ENCODE measurements at regions not wholly inside any gene's neighbourhood (a gene's known extent, or its start where the extent isn't known, plus 50 kb on each side); places are given as distances from the start of the nearest gene placed in this dataset.

DNA sequence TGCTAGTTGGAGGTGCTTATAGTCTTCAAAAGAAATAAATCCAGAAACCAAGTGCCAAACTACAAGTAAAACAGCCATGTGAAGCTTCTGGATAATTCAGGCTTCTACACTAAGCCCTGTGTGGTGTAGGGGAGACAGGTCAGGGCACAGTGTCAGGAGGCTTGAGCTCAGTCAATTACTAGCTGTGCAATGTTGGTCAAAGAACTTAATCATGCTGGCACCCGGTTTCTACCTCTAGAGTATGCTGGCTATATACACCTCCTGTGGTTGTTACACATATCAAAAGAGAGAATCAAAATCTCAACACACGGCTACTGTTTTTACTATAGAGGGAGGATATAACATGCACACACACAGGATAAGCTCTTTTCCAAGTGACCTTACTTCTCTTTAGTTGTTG lies 469.7 kb upstream of the ZNF462 start:
- Mint-ChIP-seq H3K9me3 (no peaks in the 10 kb centered on the region), H3K27ac (no peak overlapping the region), H3K27me3 (ENCODE audit: low read depth) (no peaks in the 10 kb centered on the region), H3K36me3 (no peaks in the 10 kb centered on the region), H3K4me1 (no peaks in the 10 kb centered on the region), H3K4me3 (no peak overlapping the region)
- no peak for TF ChIP-seq NR3C1 (CRISPR knock-in tag; conservative IDR thresholded peaks at IDR 0.05; ENCODE audit: low read depth)
- no peak for TF ChIP-seq PRRX2 (CRISPR knock-in tag; IDR thresholded peaks at IDR 0.05)
- no peak for TF ChIP-seq ATF1 (CRISPR knock-in tag; IDR thresholded peaks at IDR 0.05)
- TF ChIP-seq, protein P1, sequence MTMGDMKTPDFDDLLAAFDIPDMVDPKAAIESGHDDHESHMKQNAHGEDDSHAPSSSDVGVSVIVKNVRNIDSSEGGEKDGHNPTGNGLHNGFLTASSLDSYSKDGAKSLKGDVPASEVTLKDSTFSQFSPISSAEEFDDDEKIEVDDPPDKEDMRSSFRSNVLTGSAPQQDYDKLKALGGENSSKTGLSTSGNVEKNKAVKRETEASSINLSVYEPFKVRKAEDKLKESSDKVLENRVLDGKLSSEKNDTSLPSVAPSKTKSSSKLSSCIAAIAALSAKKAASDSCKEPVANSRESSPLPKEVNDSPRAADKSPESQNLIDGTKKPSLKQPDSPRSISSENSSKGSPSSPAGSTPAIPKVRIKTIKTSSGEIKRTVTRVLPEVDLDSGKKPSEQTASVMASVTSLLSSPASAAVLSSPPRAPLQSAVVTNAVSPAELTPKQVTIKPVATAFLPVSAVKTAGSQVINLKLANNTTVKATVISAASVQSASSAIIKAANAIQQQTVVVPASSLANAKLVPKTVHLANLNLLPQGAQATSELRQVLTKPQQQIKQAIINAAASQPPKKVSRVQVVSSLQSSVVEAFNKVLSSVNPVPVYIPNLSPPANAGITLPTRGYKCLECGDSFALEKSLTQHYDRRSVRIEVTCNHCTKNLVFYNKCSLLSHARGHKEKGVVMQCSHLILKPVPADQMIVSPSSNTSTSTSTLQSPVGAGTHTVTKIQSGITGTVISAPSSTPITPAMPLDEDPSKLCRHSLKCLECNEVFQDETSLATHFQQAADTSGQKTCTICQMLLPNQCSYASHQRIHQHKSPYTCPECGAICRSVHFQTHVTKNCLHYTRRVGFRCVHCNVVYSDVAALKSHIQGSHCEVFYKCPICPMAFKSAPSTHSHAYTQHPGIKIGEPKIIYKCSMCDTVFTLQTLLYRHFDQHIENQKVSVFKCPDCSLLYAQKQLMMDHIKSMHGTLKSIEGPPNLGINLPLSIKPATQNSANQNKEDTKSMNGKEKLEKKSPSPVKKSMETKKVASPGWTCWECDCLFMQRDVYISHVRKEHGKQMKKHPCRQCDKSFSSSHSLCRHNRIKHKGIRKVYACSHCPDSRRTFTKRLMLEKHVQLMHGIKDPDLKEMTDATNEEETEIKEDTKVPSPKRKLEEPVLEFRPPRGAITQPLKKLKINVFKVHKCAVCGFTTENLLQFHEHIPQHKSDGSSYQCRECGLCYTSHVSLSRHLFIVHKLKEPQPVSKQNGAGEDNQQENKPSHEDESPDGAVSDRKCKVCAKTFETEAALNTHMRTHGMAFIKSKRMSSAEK (CRISPR knock-in tag; IDR thresholded peaks at IDR 0.05; ENCODE audit: borderline replicate concordance) = no peak
- TF ChIP-seq CREB1 (CRISPR knock-in tag; IDR thresholded peaks at IDR 0.05) = no peak
- TF ChIP-seq, protein P2, sequence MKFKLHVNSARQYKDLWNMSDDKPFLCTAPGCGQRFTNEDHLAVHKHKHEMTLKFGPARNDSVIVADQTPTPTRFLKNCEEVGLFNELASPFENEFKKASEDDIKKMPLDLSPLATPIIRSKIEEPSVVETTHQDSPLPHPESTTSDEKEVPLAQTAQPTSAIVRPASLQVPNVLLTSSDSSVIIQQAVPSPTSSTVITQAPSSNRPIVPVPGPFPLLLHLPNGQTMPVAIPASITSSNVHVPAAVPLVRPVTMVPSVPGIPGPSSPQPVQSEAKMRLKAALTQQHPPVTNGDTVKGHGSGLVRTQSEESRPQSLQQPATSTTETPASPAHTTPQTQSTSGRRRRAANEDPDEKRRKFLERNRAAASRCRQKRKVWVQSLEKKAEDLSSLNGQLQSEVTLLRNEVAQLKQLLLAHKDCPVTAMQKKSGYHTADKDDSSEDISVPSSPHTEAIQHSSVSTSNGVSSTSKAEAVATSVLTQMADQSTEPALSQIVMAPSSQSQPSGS (CRISPR knock-in tag; IDR thresholded peaks at IDR 0.05; ENCODE audit: borderline replicate concordance, low read depth) = no peak
- no peak for TF ChIP-seq ZBTB21 (CRISPR knock-in tag; IDR thresholded peaks at IDR 0.05; ENCODE audit: borderline replicate concordance)
- TF ChIP-seq RELA (CRISPR knock-in tag; IDR thresholded peaks at IDR 0.05; ENCODE audit: borderline replicate concordance) = no peak
- POLR2A ChIA-PET = no interaction called here
- no peak for DNase-seq (ENCODE audit: low spot score)
- no peak for ATAC-seq
- CTCF ChIA-PET = no interaction called here

DNA sequence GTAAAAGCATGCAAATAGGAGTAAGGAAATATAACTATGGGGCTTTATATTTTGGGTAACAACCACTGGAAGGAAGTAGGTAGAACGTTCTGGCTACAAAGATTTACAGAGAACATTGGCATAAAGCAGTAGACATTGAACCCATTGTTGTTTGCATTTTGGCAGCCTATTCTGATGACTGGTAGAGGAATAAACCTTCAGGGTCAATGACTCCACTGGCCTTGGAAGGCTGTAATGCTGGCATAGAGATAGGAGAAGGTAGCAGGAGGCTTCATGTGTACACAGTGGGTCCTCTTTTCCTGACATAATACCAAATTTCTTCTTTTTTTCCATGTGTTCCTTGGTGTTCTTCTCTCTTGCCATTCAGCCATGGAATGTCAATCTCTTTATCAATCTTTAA lies 462.8 kb upstream of the ZNF462 start:
- no peak overlapping the region for H3K27ac Mint-ChIP-seq
- H3K36me3 Mint-ChIP-seq = no peaks in the 10 kb centered on the region
- H3K9me3 Mint-ChIP-seq = peaks cover 8% of the 10 kb centered on the region
- TF ChIP-seq, protein P3, sequence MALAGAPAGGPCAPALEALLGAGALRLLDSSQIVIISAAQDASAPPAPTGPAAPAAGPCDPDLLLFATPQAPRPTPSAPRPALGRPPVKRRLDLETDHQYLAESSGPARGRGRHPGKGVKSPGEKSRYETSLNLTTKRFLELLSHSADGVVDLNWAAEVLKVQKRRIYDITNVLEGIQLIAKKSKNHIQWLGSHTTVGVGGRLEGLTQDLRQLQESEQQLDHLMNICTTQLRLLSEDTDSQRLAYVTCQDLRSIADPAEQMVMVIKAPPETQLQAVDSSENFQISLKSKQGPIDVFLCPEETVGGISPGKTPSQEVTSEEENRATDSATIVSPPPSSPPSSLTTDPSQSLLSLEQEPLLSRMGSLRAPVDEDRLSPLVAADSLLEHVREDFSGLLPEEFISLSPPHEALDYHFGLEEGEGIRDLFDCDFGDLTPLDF (CRISPR knock-in tag; IDR thresholded peaks at IDR 0.05) = no peak
- TF ChIP-seq, protein P1 (CRISPR knock-in tag; IDR thresholded peaks at IDR 0.05; ENCODE audit: borderline replicate concordance) = no peak
- TF ChIP-seq MXD4 (CRISPR knock-in tag; IDR thresholded peaks at IDR 0.05; ENCODE audit: borderline replicate concordance) (no peak), JAZF1 (CRISPR knock-in tag; IDR thresholded peaks at IDR 0.05) (no peak), ATF1 (CRISPR knock-in tag; IDR thresholded peaks at IDR 0.05) (no peak), CBFB (CRISPR knock-in tag; IDR thresholded peaks at IDR 0.05; ENCODE audit: low read depth) (no peak), NR3C1 (CRISPR knock-in tag; conservative IDR thresholded peaks at IDR 0.05; ENCODE audit: low read depth) (no peak), SMAD3 (CRISPR knock-in tag; IDR thresholded peaks at IDR 0.05; ENCODE audit: borderline replicate concordance) (no peak), ZNF138 (CRISPR knock-in tag; conservative IDR thresholded peaks at IDR 0.05) (no peak), ESRRA (CRISPR knock-in tag; IDR thresholded peaks at IDR 0.05; ENCODE audit: borderline replicate concordance) (no peak)
- TF ChIP-seq, protein P4, sequence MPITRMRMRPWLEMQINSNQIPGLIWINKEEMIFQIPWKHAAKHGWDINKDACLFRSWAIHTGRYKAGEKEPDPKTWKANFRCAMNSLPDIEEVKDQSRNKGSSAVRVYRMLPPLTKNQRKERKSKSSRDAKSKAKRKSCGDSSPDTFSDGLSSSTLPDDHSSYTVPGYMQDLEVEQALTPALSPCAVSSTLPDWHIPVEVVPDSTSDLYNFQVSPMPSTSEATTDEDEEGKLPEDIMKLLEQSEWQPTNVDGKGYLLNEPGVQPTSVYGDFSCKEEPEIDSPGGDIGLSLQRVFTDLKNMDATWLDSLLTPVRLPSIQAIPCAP (CRISPR knock-in tag; IDR thresholded peaks at IDR 0.05) = no peak
- TF ChIP-seq, protein P5, sequence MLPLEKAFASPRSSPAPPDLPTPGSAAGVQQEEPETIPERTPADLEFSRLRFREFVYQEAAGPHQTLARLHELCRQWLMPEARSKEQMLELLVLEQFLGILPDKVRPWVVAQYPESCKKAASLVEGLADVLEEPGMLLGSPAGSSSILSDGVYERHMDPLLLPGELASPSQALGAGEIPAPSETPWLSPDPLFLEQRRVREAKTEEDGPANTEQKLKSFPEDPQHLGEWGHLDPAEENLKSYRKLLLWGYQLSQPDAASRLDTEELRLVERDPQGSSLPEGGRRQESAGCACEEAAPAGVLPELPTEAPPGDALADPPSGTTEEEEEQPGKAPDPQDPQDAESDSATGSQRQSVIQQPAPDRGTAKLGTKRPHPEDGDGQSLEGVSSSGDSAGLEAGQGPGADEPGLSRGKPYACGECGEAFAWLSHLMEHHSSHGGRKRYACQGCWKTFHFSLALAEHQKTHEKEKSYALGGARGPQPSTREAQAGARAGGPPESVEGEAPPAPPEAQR (CRISPR knock-in tag; IDR thresholded peaks at IDR 0.05) = no peak
- no peak overlapping the region for H3K4me3 Mint-ChIP-seq
- no peaks in the 10 kb centered on the region for H3K27me3 Mint-ChIP-seq (ENCODE audit: low read depth)
- ATAC-seq (no peak), DNase-seq (ENCODE audit: low spot score) (no peak)
- CTCF ChIA-PET = no interaction called here
- H3K4me1 Mint-ChIP-seq = peaks cover 11% of the 10 kb centered on the region
- POLR2A ChIA-PET = no interaction called here

All from WTC11 (cell line).